ENCODE measurements at regions not wholly inside any gene's neighbourhood (a gene's known extent, or its start where the extent isn't known, plus 50 kb on each side); places are given as distances from the start of the nearest gene placed in this dataset.

- no peak for TF ChIP-seq POLR2A (IDR thresholded peaks at IDR 0.05)
- TF ChIP-seq CTCF (IDR thresholded peaks at IDR 0.05): no peak
- intact Hi-C loops (cut with DNase I; ENCODE audit: low total_unique reads): no loop called here
- Histone ChIP-seq H3K36me3 (ENCODE audit: low read depth, missing control alignments) (no peaks in the 10 kb centered on the region), H3K9me3 (no peaks in the 10 kb centered on the region), H3K27ac (no peak overlapping the region), H3K27me3 (no peaks in the 10 kb centered on the region), H3K4me3 (no peak overlapping the region), H3K4me1 (no peaks in the 10 kb centered on the region)
- WGBS, 2 donors: 87 to 93% methylated on average over 7 of the region's 7 CpGs
- DNase-seq: no peak
Observed at GRCh38 chr4:108327642-108328382, 159.1 kb upstream of the LEF1 start.

GRCh38 chr4:108325561-108325960, 156.8 kb upstream of the LEF1 start:
- intact Hi-C loops (cut with DNase I; ENCODE audit: low total_unique reads): no loop called here
- no peak for DNase-seq
- no peaks in the 10 kb centered on the region for H3K27me3 ChIP-seq
- 94% methylated on average over 1 of the region's 1 CpG for WGBS, 2 donors
- H3K4me1 ChIP-seq: no peaks in the 10 kb centered on the region
- no peaks in the 10 kb centered on the region for H3K9me3 ChIP-seq
- TF ChIP-seq CTCF (IDR thresholded peaks at IDR 0.05): no peak
- TF ChIP-seq POLR2A (IDR thresholded peaks at IDR 0.05): no peak
- H3K36me3 ChIP-seq (ENCODE audit: low read depth, missing control alignments): no peaks in the 10 kb centered on the region
- no peak overlapping the region for H3K4me3 ChIP-seq
- H3K27ac ChIP-seq: no peak overlapping the region

- no peaks in the 10 kb centered on the region for H3K4me1 ChIP-seq
- intact Hi-C loops (cut with DNase I; ENCODE audit: low total_unique reads): no loop called here
- H3K9me3 ChIP-seq: no peaks in the 10 kb centered on the region
- H3K4me3 ChIP-seq: no peak overlapping the region
- H3K27me3 ChIP-seq: no peaks in the 10 kb centered on the region
- H3K36me3 ChIP-seq (ENCODE audit: low read depth, missing control alignments): no peaks in the 10 kb centered on the region
- WGBS, 2 donors: 100% methylated on average over 1 of the region's 1 CpG
- no peak for DNase-seq
- no peak for TF ChIP-seq POLR2A (IDR thresholded peaks at IDR 0.05)
- TF ChIP-seq CTCF (IDR thresholded peaks at IDR 0.05): no peak
- H3K27ac ChIP-seq: no peak overlapping the region
Observed at GRCh38 chr4:108324450-108324849, 155.7 kb upstream of the LEF1 start.

GRCh38 chr4:108322497-108322896, 153.8 kb upstream of the LEF1 start:
- 85 to 96% methylated on average over 4 of the region's 4 CpGs for WGBS, 2 donors
- no peak overlapping the region for H3K27ac ChIP-seq
- no peaks in the 10 kb centered on the region for H3K4me1 ChIP-seq
- intact Hi-C loops (cut with DNase I; ENCODE audit: low total_unique reads): no loop called here
- no peak for DNase-seq
- H3K4me3 ChIP-seq: no peak overlapping the region
- no peaks in the 10 kb centered on the region for H3K36me3 ChIP-seq (ENCODE audit: low read depth, missing control alignments)
- no peaks in the 10 kb centered on the region for H3K9me3 ChIP-seq
- TF ChIP-seq POLR2A (IDR thresholded peaks at IDR 0.05) (no peak), CTCF (IDR thresholded peaks at IDR 0.05) (no peak)
- no peaks in the 10 kb centered on the region for H3K27me3 ChIP-seq

- Histone ChIP-seq H3K9me3 (no peaks in the 10 kb centered on the region), H3K4me1 (no peaks in the 10 kb centered on the region), H3K27me3 (no peaks in the 10 kb centered on the region), H3K4me3 (no peak overlapping the region), H3K36me3 (ENCODE audit: low read depth, missing control alignments) (no peaks in the 10 kb centered on the region), H3K27ac (no peak overlapping the region)
- intact Hi-C loops (cut with DNase I; ENCODE audit: low total_unique reads): no loop called here
- no peak for DNase-seq
- TF ChIP-seq POLR2A (IDR thresholded peaks at IDR 0.05) (no peak), CTCF (IDR thresholded peaks at IDR 0.05) (no peak)
- WGBS, 2 donors: 25 to 29% methylated on average over 1 of the region's 1 CpG
Observed at GRCh38 chr4:108320061-108320460, 151.3 kb upstream of the LEF1 start.

Measured in testis (tissue), 2 donors.